ENCODE measurements at regions not wholly inside any gene's neighbourhood (a gene's known extent, or its start where the extent isn't known, plus 50 kb on each side); places are given as distances from the start of the nearest gene placed in this dataset.
A peak's percentile ranks its signal among the peaks of the same experiment; 100 is the strongest.

- ATAC-seq = peak; percentile 51
- TF ChIP-seq OSR1 (CRISPR knock-in tag; IDR thresholded peaks at IDR 0.05) = no peak
- peak; percentile 96 for TF ChIP-seq ZC3H10 (CRISPR knock-in tag; IDR thresholded peaks at IDR 0.05)
- TF ChIP-seq POU6F1 (CRISPR knock-in tag; IDR thresholded peaks at IDR 0.05; ENCODE audit: borderline replicate concordance, low read depth) = peak; percentile 79; the same call in 1 of the 2 replicates
- TF ChIP-seq, protein P1, sequence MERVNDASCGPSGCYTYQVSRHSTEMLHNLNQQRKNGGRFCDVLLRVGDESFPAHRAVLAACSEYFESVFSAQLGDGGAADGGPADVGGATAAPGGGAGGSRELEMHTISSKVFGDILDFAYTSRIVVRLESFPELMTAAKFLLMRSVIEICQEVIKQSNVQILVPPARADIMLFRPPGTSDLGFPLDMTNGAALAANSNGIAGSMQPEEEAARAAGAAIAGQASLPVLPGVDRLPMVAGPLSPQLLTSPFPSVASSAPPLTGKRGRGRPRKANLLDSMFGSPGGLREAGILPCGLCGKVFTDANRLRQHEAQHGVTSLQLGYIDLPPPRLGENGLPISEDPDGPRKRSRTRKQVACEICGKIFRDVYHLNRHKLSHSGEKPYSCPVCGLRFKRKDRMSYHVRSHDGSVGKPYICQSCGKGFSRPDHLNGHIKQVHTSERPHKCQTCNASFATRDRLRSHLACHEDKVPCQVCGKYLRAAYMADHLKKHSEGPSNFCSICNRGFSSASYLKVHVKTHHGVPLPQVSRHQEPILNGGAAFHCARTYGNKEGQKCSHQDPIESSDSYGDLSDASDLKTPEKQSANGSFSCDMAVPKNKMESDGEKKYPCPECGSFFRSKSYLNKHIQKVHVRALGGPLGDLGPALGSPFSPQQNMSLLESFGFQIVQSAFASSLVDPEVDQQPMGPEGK (CRISPR knock-in tag; IDR thresholded peaks at IDR 0.05; ENCODE audit: borderline replicate concordance) = peak; percentile 87
- no peak for TF ChIP-seq ZFP30 (CRISPR knock-in tag; IDR thresholded peaks at IDR 0.05)
- TF ChIP-seq CREB5 (CRISPR knock-in tag; IDR thresholded peaks at IDR 0.05; ENCODE audit: low read depth) = peak; percentile 26; the same call in 1 of the 2 replicates
- TF ChIP-seq ISL1 (CRISPR knock-in tag; IDR thresholded peaks at IDR 0.05) = peak; percentile 92
- TF ChIP-seq TOX (CRISPR knock-in tag; IDR thresholded peaks at IDR 0.05; ENCODE audit: borderline replicate concordance) = peak; percentile 89; the same call in 1 of the 2 replicates
- TF ChIP-seq PPARA (CRISPR knock-in tag; IDR thresholded peaks at IDR 0.05; ENCODE audit: borderline replicate concordance) = no peak
Observed at GRCh38 chr4:102139932-102140331, 205.3 kb downstream of the SLC39A8 start.

GRCh38 chr4:102139132-102139573 lies 206.1 kb downstream of the SLC39A8 start:
- TF ChIP-seq CREB5 (CRISPR knock-in tag; IDR thresholded peaks at IDR 0.05; ENCODE audit: low read depth) (no peak), BACH2 (CRISPR knock-in tag; IDR thresholded peaks at IDR 0.05; ENCODE audit: borderline replicate concordance) (no peak), ISL1 (CRISPR knock-in tag; IDR thresholded peaks at IDR 0.05) (peak; percentile 89), ZC3H10 (CRISPR knock-in tag; IDR thresholded peaks at IDR 0.05) (peak; percentile 64; the same call in 1 of the 2 replicates), CSRNP3 (CRISPR knock-in tag; IDR thresholded peaks at IDR 0.05) (no peak), TOX (CRISPR knock-in tag; IDR thresholded peaks at IDR 0.05; ENCODE audit: borderline replicate concordance) (peak; percentile 83; the same call in 1 of the 2 replicates), SNAI2 (CRISPR knock-in tag; IDR thresholded peaks at IDR 0.05) (no peak), RARB (CRISPR knock-in tag; IDR thresholded peaks at IDR 0.05) (0 out of 2 replicates have a peak, but pooled peaks have one; percentile 33), PPARA (CRISPR knock-in tag; IDR thresholded peaks at IDR 0.05; ENCODE audit: borderline replicate concordance) (no peak), TCF4 (CRISPR knock-in tag; IDR thresholded peaks at IDR 0.05; ENCODE audit: borderline replicate concordance) (no peak), ARNTL (CRISPR knock-in tag; IDR thresholded peaks at IDR 0.05; ENCODE audit: borderline replicate concordance, low read depth) (no peak), GLIS3 (CRISPR knock-in tag; IDR thresholded peaks at IDR 0.05) (no peak), OSR1 (CRISPR knock-in tag; IDR thresholded peaks at IDR 0.05) (no peak), ZNF70 (CRISPR knock-in tag; IDR thresholded peaks at IDR 0.05) (no peak), TSHZ2 (CRISPR knock-in tag; IDR thresholded peaks at IDR 0.05) (no peak), ZFP3 (CRISPR knock-in tag; IDR thresholded peaks at IDR 0.05) (peak; percentile 73; the same call in 1 of the 2 replicates), ESRRG (CRISPR knock-in tag; IDR thresholded peaks at IDR 0.05) (no peak), ZFP30 (CRISPR knock-in tag; IDR thresholded peaks at IDR 0.05) (no peak), POU6F1 (CRISPR knock-in tag; IDR thresholded peaks at IDR 0.05; ENCODE audit: borderline replicate concordance, low read depth) (peak; percentile 36; the same call in 1 of the 2 replicates)
- TF ChIP-seq, protein P1 (CRISPR knock-in tag; IDR thresholded peaks at IDR 0.05; ENCODE audit: borderline replicate concordance) = no peak

More at GRCh38 chr4:102139132-102139573, 206.1 kb downstream of the SLC39A8 start:
- ATAC-seq = peak; percentile 90

Measured in SK-N-SH treated with all-trans-retinoic acid at 6 μM for 48 hours (cell line).